GM13977 (cell line): ENCODE measurements at regions not wholly inside any gene's neighbourhood (a gene's known extent, or its start where the extent isn't known, plus 50 kb on each side); places are given as distances from the start of the nearest gene placed in this dataset.

ENCODE experiments used
- DNase-seq: peaks from one replicate; pipeline ENCODE4 v3.0.0; 2012; ENCODE audit warnings: low spot score
- CTCF ChIP-seq: IDR thresholded peaks from 2 replicates; pipeline ENCODE4 v1.5.1; 2012; ENCODE audit warnings: mild to moderate bottlenecking, control low read depth; ENCODE audit not compliant: insufficient read depth; ENCODE audit errors: extremely low read depth, missing control alignments
- in situ Hi-C: fragments of 300-500 bp; cut with MboI; formaldehyde crosslinking; loops from one replicate; pipeline ENCODE4 v1.12.0; 2022; ENCODE audit warnings: low sequenced_read_pairs, low pct_unique_long_range_greater_than_20kb, mixed read lengths, inconsistent platforms; ENCODE audit not compliant: unreplicated experiment

- DNase-seq, result no peak
- in situ Hi-C loops, result no loop called here
These were observed 83.5 kb upstream of the FSHB start for GRCh38 chr11:30147293-30147692.

GRCh38 chr11:30149998-30150397 lies 80.8 kb upstream of the FSHB start:
- in situ Hi-C loops, result no loop called here
- no peak for TF ChIP-seq CTCF
- no peak for DNase-seq

More at GRCh38 chr11:30147293-30147692, 83.5 kb upstream of the FSHB start:
- TF ChIP-seq CTCF, result no peak

- DNase-seq, result no peak
- no peak for TF ChIP-seq CTCF
- in situ Hi-C loops, result no loop called here
These were observed 80.4 kb upstream of the FSHB start for GRCh38 chr11:30150425-30150824.

GRCh38 chr11:30153008-30153407 lies 77.8 kb upstream of the FSHB start:
- DNase-seq, result no peak
- in situ Hi-C loops, result no loop called here
- no peak for TF ChIP-seq CTCF

GRCh38 chr11:30155428-30155827 lies 75.4 kb upstream of the FSHB start:
- no peak for DNase-seq
- in situ Hi-C loops, result no loop called here
- no peak for TF ChIP-seq CTCF

GRCh38 chr11:30159546-30159945 lies 71.3 kb upstream of the FSHB start:
- in situ Hi-C loops, result no loop called here
- TF ChIP-seq CTCF, result no peak
- DNase-seq, result no peak

GRCh38 chr11:30165652-30166051 lies 65.2 kb upstream of the FSHB start:
- in situ Hi-C loops, result no loop called here
- DNase-seq, result no peak
- TF ChIP-seq CTCF, result no peak
